Neural cell (in vitro differentiated cells): ENCODE measurements at regions not wholly inside any gene's neighbourhood (a gene's known extent, or its start where the extent isn't known, plus 50 kb on each side); places are given as distances from the start of the nearest gene placed in this dataset.

Source experiments
- CTCF ChIP-seq: fragments of 450-650 bp; IDR thresholded peaks from 2 replicates; pipeline ENCODE4 v1.5.1; 2014; ENCODE audit warnings: antibody characterized with exemption, mild to moderate bottlenecking, moderate library complexity; ENCODE audit not compliant: poor library complexity, severe bottlenecking
- EP300 ChIP-seq: fragments of 450-650 bp; conservative IDR thresholded peaks from 2 replicates; pipeline ENCODE4 v1.6.1; 2014; ENCODE audit warnings: antibody characterized with exemption, mild to moderate bottlenecking, moderate library complexity; ENCODE audit not compliant: poor library complexity, severe bottlenecking
- POLR2AphosphoS5 ChIP-seq: IDR thresholded peaks from 2 replicates; pipeline ENCODE4 v1.6.1; 2012
- REST ChIP-seq: IDR thresholded peaks from 2 replicates; pipeline ENCODE4 v1.6.1; 2012; ENCODE audit warnings: borderline replicate concordance

GRCh38 chr10:35696392-35697287, 54.5 kb upstream of the FZD8 start:
- TF ChIP-seq POLR2AphosphoS5, result no peak
- TF ChIP-seq CTCF, result no peak
- TF ChIP-seq REST, result no peak
- TF ChIP-seq EP300, result no peak
